MCF 10A (cell line): ENCODE measurements at regions not wholly inside any gene's neighbourhood (a gene's known extent, or its start where the extent isn't known, plus 50 kb on each side); places are given as distances from the start of the nearest gene placed in this dataset.

Source experiments
- BruUV-seq: library from RNA; stranded (reverse); fragments of 400-500 nt; replicated peaks from 2 replicates; lab custom pipeline; 2021; lab: Mats Ljungman, UMichigan
- CTCF ChIA-PET: fragments of 300-600 bp; sonication (Branson Sonifier 250); formaldehyde crosslinking; extraction: SDS; loops from one replicate; lab custom pipeline; 2021; ENCODE audit warnings: antibody characterized with exemption, inconsistent platforms; lab: Yijun Ruan, JAX
- POLR2A ChIA-PET: fragments of 300-600, 350-650 bp; sonication (Branson Sonifier 250); formaldehyde crosslinking; extraction: SDS; loops from one replicate; lab custom pipeline; 2020; ENCODE audit warnings: antibody characterized with exemption, inconsistent platforms; lab: Yijun Ruan, JAX
- DNase-seq: peaks from one replicate; pipeline ENCODE4 v3.0.0-alpha.2; 2018; ENCODE audit not compliant: unreplicated experiment
- H3K27ac Mint-ChIP-seq: one replicate; pipeline ENCODE4 v1.8.0; 2022; ENCODE audit warnings: mild to moderate bottlenecking, low read depth, mixed read lengths; ENCODE audit not compliant: unreplicated experiment
- H3K27me3 Mint-ChIP-seq: one replicate; pipeline ENCODE4 v1.8.0; 2022; ENCODE audit warnings: mixed read lengths; ENCODE audit not compliant: insufficient read depth, unreplicated experiment
- H3K36me3 Mint-ChIP-seq: one replicate; pipeline ENCODE4 v1.8.0; 2022; ENCODE audit warnings: mild to moderate bottlenecking, moderate library complexity, mixed read lengths; ENCODE audit not compliant: insufficient read depth, unreplicated experiment
- H3K4me1 Mint-ChIP-seq: one replicate; pipeline ENCODE4 v1.8.0; 2022; ENCODE audit warnings: mixed read lengths; ENCODE audit not compliant: insufficient read depth, unreplicated experiment
- H3K4me3 Mint-ChIP-seq: one replicate; pipeline ENCODE4 v1.8.0; 2022; ENCODE audit warnings: mild to moderate bottlenecking, moderate library complexity, mixed read lengths; ENCODE audit not compliant: unreplicated experiment
- H3K9me3 Mint-ChIP-seq: one replicate; pipeline ENCODE4 v1.8.0; 2022; ENCODE audit warnings: mixed read lengths; ENCODE audit not compliant: unreplicated experiment
- CTCF ChIP-seq: fragments of 200-600 bp; IDR thresholded peaks from one replicate; pipeline ENCODE4 v1.8.0; 2022; ENCODE audit warnings: antibody characterized with exemption, mild to moderate bottlenecking; ENCODE audit not compliant: unreplicated experiment
- intact Hi-C: fragments of 100-400 bp; cut with micrococcal nuclease; formaldehyde crosslinking; loops from 2 replicates; pipeline ENCODE4 v1.14.1; 2022

GRCh38 chr6:15016813-15017212 is 229.1 kb upstream of the JARID2 start:
- BruUV-seq = no TSS peak
- Mint-ChIP-seq H3K27ac (no peak overlapping the region), H3K4me1 (no peaks in the 10 kb centered on the region), H3K9me3 (no peaks in the 10 kb centered on the region), H3K4me3 (no peak overlapping the region), H3K27me3 (no peaks in the 10 kb centered on the region), H3K36me3 (no peaks in the 10 kb centered on the region)
- TF ChIP-seq CTCF = no peak
- no peak for DNase-seq
- POLR2A ChIA-PET = no interaction called here
- intact Hi-C loops = no loop called here
- CTCF ChIA-PET = no interaction called here

GRCh38 chr6:15017261-15017660 is 228.6 kb upstream of the JARID2 start:
- intact Hi-C loops = no loop called here
- ChIA-PET CTCF (no interaction called here), POLR2A (no interaction called here)
- Mint-ChIP-seq H3K36me3 (no peaks in the 10 kb centered on the region), H3K27me3 (no peaks in the 10 kb centered on the region), H3K9me3 (no peaks in the 10 kb centered on the region), H3K27ac (no peak overlapping the region), H3K4me1 (no peaks in the 10 kb centered on the region), H3K4me3 (no peak overlapping the region)
- no TSS peak for BruUV-seq
- no peak for DNase-seq
- TF ChIP-seq CTCF = no peak

GRCh38 chr6:15017803-15018202 is 228.1 kb upstream of the JARID2 start:
- Mint-ChIP-seq H3K4me1 (no peaks in the 10 kb centered on the region), H3K9me3 (no peaks in the 10 kb centered on the region), H3K27ac (no peak overlapping the region), H3K4me3 (no peak overlapping the region), H3K36me3 (no peaks in the 10 kb centered on the region), H3K27me3 (no peaks in the 10 kb centered on the region)
- ChIA-PET POLR2A (no interaction called here), CTCF (no interaction called here)
- no TSS peak for BruUV-seq
- DNase-seq = no peak
- no peak for TF ChIP-seq CTCF
- intact Hi-C loops = no loop called here

- ChIA-PET CTCF (interaction anchor here (0.6 kb wide), 1 partner anchor 92 kb away, joined by 3 read pairs; no protein-coding TSS in a partner anchor), POLR2A (no interaction called here)
- DNase-seq = no peak
- TF ChIP-seq CTCF = no peak
- intact Hi-C loops = no loop called here
- no TSS peak for BruUV-seq
- no peak overlapping the region for H3K4me3 Mint-ChIP-seq
- H3K27ac Mint-ChIP-seq = no peak overlapping the region
- H3K27me3 Mint-ChIP-seq = no peaks in the 10 kb centered on the region
- no peaks in the 10 kb centered on the region for H3K4me1 Mint-ChIP-seq
- no peaks in the 10 kb centered on the region for H3K36me3 Mint-ChIP-seq
- H3K9me3 Mint-ChIP-seq = no peaks in the 10 kb centered on the region
These were observed 225.6 kb upstream of the JARID2 start for GRCh38 chr6:15020119-15020770.
